Lower lobe of right lung (tissue), 2 donors: ENCODE measurements at regions not wholly inside any gene's neighbourhood (a gene's known extent, or its start where the extent isn't known, plus 50 kb on each side); places are given as distances from the start of the nearest gene placed in this dataset.
"Not testable (repeated sequence)": the region's sequence is repeated elsewhere in the genome, so short reads cannot be mapped to it uniquely, and the experiment has no call there.

Experiments
- ATAC-seq, 2 donors: fragments of 200-7000 bp; cut with Tn5 transposase; one replicate each; pipeline ENCODE4 v1.9.1; 2020 to 2022; ENCODE audit warnings: mild to moderate bottlenecking in 2 of 2, moderate library complexity in 2 of 2
- DNase-seq: peaks from one replicate; pipeline ENCODE4 v3.0.0-alpha.2; 2020
- H3K27ac ChIP-seq: fragments of 200-600 bp; one replicate; pipeline ENCODE4 v1.8.0; 2022
- H3K27me3 ChIP-seq: fragments of 200-600 bp; one replicate; pipeline ENCODE4 v1.8.0; 2022; ENCODE audit warnings: low read depth
- H3K36me3 ChIP-seq: fragments of 200-600 bp; one replicate; pipeline ENCODE4 v1.8.0; 2022; ENCODE audit warnings: mild to moderate bottlenecking
- H3K4me1 ChIP-seq: fragments of 200-600 bp; one replicate; pipeline ENCODE4 v1.8.0; 2022
- H3K4me3 ChIP-seq: fragments of 200-600 bp; one replicate; pipeline ENCODE4 v1.8.0; 2022; ENCODE audit warnings: mild to moderate bottlenecking
- H3K9me3 ChIP-seq: fragments of 200-600 bp; one replicate; pipeline ENCODE4 v1.8.0; 2022
- CTCF ChIP-seq: fragments of 200-600 bp; IDR thresholded peaks from one replicate; pipeline ENCODE4 v1.8.0; 2022; ENCODE audit warnings: antibody characterized with exemption, mild to moderate bottlenecking
- intact Hi-C: fragments of 100-400 bp; cut with DNase I; formaldehyde crosslinking; loops from one replicate; pipeline ENCODE4 v1.11.0; 2022
- donor health status: DM: no; HTN: yes; CAD: no; lungs with severe emphysema.

- no peak for ATAC-seq
- Histone ChIP-seq H3K36me3 (no peaks in the 10 kb centered on the region), H3K27me3 (peaks cover 3% of the 10 kb centered on the region), H3K4me1 (no peaks in the 10 kb centered on the region), H3K9me3 (peaks cover 17% of the 10 kb centered on the region), H3K4me3 (no peak overlapping the region), H3K27ac (no peak overlapping the region)
- DNase-seq, result no peak
- TF ChIP-seq CTCF, result no peak
- intact Hi-C loops, result no loop called here
Observed at GRCh38 chr14:104230946-104231345, 92.6 kb downstream of the KIF26A start.

GRCh38 chr14:104232070-104232484 is 93.7 kb downstream of the KIF26A start:
- intact Hi-C loops, result no loop called here
- Histone ChIP-seq H3K4me1 (no peaks in the 10 kb centered on the region), H3K9me3 (peaks cover 21% of the 10 kb centered on the region), H3K36me3 (no peaks in the 10 kb centered on the region), H3K4me3 (no peak overlapping the region), H3K27ac (no peak overlapping the region), H3K27me3 (no peaks in the 10 kb centered on the region)
- no peak for TF ChIP-seq CTCF
- ATAC-seq (no peak), DNase-seq (no peak)

- ATAC-seq, H3K4me3 ChIP-seq, intact Hi-C loops, H3K4me1 ChIP-seq, H3K27me3 ChIP-seq, H3K36me3 ChIP-seq, H3K27ac ChIP-seq: not testable (repeated sequence)
- peaks cover 22% of the 10 kb centered on the region for H3K9me3 ChIP-seq
- DNase-seq, result peak; percentile 26
Observed at GRCh38 chr14:104234007-104234786, 95.8 kb downstream of the KIF26A start.

GRCh38 chr14:104235686-104236085 is 97.3 kb downstream of the KIF26A start:
- Histone ChIP-seq H3K4me1 (no peaks in the 10 kb centered on the region), H3K9me3 (peaks cover 22% of the 10 kb centered on the region), H3K4me3 (no peak overlapping the region), H3K36me3 (no peaks in the 10 kb centered on the region), H3K27me3 (no peaks in the 10 kb centered on the region), H3K27ac (no peak overlapping the region)
- no peak for DNase-seq
- ATAC-seq, result no peak
- TF ChIP-seq CTCF, result no peak
- intact Hi-C loops, result no loop called here

GRCh38 chr14:104237651-104238423 is 99.5 kb downstream of the KIF26A start:
- Histone ChIP-seq H3K27ac (no peak overlapping the region), H3K4me1 (no peaks in the 10 kb centered on the region), H3K27me3 (no peaks in the 10 kb centered on the region), H3K9me3 (peaks cover 22% of the 10 kb centered on the region), H3K36me3 (no peaks in the 10 kb centered on the region), H3K4me3 (no peak overlapping the region)
- ATAC-seq, result no peak
- TF ChIP-seq CTCF, result no peak
- intact Hi-C loops, result no loop called here
- DNase-seq, result no peak
